NCI-H524 treated with DMSO at 0.1 percent for 48 hours (cell line): ENCODE measurements at regions not wholly inside any gene's neighbourhood (a gene's known extent, or its start where the extent isn't known, plus 50 kb on each side); places are given as distances from the start of the nearest gene placed in this dataset.
"Not testable (repeated sequence)": the region's sequence is repeated elsewhere in the genome, so short reads cannot be mapped to it uniquely, and the experiment has no call there.

ENCODE experiments used
- DNase-seq: peaks from one replicate; lab custom pipeline; 2025; lab: John Stamatoyannopoulos, UW

GRCh38 chr3:72178463-72179106 lies 393.6 kb upstream of the PROK2 start:
- DNase-seq = no peak

DNA sequence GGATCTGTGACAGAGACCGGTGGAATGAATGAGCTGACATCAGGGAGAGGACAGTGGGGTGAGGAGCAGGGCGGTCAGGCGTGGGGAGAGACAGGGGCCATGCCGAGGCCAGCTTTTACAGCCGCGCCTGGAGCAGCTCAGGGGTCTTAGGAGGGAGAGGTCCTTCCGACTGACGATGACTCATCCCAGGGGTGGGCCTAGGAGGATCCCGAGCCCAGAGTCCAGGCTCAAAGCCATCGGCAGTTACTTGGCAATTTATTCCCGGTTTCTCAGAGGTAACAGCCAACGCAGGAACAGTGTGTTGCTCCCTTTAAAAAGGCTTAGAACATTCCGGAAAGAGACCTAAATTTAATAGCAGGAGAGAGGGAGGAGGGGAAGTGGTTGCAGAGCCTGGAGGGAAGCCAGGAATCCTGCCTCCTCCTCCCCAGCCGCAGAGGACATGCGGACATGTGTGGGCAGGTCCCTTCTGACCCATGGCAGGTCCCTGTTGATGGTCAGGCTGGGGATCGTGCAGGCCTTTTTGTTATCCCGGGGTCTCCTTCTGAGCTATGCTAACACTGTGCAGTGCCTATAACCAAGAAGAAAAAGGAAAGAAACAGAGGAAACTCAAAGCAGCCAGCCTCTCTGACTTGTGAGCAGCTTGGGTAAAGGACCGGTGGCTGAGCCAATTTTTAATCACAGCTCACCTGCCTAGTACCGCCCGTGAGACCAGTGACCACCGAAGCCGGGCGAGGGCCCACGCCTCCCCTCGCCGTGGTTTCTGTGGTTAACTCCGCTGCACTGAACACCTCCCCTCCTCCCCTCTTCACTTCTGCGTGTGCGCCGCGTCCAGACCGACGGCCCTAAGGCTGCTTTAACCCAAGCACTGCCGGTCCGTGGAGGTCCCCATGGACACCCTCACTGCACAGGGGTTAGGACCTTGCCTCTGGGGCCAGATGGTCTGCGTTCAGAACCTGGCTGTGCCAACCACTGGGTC lies 392.4 kb upstream of the PROK2 start:
- no peak for DNase-seq

DNA sequence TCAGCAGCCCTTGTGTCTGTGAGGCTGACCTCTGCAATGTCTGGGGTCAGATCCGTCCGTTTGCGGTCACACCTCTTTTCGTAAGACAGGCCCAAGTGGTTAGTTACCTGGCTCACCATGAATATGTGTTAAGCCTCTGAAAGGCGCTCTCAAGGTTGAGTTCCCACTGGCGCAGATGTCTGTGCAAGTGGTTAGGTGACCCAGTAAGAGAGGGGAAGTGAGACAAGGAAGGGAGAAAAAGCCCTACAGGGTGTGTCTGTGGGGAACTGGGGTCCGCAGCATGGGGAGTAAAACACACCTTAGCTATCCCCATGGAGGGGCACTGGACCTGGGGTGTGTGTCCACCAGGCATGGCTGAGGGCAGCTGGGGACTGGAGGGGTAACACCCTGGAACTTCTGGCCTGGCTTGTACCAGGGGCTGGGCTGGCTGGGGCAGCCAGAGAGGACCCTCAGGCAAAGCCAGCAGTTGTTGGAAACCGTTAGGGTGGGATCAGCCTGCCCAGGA lies 391.6 kb upstream of the PROK2 start:
- DNase-seq = no peak

- DNase-seq = no peak
Measured at GRCh38 chr3:72175296-72175858, 390.4 kb upstream of the PROK2 start.

DNA sequence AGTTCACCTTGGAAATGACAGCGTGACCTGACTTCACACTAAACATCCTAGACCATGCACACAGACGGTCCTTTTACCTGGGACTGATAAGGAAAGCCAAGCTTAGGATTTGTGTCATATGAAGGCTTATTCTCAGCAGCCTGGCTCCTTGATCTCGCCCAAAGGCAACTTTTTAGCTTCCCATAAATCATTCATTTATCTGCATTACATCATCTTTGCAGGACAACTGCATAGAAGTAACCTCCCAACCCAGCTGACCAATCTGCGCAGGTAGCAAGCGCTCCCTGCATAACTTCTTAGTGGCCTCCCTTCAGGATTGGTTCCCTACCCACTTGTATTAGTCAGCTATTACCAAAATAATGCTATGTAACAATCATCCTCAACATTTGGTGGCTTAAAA lies 389.9 kb upstream of the PROK2 start:
- DNase-seq = no peak

DNA sequence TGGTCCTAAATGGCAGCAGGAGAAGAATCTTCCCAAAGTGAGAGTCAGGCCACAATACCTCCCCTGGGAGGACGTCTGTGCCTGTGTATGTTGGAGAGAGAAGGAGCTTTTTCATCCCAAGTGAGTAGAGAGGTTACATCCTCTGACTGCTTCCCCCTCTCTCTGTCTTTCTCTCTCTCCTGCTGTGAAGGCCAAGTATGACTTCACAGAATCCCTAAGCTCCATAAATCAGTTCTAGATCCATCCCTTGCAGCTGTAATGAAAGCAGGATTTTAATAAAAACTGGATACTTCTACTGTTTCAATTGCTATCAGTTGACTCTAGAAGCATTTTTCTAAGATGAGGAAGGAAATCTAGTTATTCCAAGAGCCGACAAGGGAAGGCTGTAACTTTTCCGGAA lies 389.1 kb upstream of the PROK2 start:
- DNase-seq = no peak

- DNase-seq = no peak
Measured at GRCh38 chr3:72171946-72172345, 387.0 kb upstream of the PROK2 start.

DNA sequence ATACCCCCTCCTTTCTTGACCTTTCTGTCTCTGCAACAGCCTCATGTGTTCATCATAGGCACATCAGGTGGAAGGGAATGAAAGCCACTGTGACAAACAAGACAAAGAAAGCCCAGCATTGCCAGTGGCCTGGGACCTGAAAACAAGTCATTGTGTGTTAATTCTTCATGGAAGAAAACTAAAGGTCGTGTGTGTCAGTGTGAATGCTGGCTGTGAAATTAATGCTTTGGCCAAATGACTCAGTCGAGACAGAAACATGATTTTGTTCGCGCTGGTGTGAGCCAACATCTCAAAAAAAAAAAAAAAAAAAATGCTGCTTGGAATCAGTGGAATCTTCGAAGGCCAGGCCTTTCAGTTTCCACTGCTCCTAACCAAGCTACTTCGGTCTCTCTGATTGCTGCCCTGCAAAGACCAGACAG lies 386.5 kb upstream of the PROK2 start:
- DNase-seq = no peak

- DNase-seq = no peak
Measured at GRCh38 chr3:72169561-72170472, 384.9 kb upstream of the PROK2 start.

GRCh38 chr3:72169120-72169519 lies 384.2 kb upstream of the PROK2 start:
- DNase-seq = no peak

- DNase-seq = no peak
Measured at GRCh38 chr3:72165808-72166207, 380.9 kb upstream of the PROK2 start.

GRCh38 chr3:72165317-72165716 lies 380.4 kb upstream of the PROK2 start:
- no peak for DNase-seq

DNA sequence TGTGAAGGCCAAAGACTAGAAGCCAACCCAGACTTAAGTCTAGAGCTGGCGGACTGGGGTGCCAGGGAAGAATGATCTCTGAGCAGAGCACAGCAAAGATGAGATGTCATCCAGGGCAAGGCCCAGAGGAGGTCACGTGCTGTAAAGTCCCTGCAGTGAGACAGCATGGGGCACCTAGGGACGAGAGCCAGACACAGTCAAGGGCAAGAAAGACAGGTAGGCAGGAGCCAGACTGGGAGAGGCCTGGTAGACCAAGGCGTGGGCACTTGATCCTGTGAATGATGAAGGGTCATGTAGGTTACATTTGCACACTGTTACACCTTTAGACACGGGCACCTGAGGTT lies 379.7 kb upstream of the PROK2 start:
- DNase-seq = no peak

- no peak for DNase-seq
Measured at GRCh38 chr3:72163809-72164634, 379.1 kb upstream of the PROK2 start.

DNA sequence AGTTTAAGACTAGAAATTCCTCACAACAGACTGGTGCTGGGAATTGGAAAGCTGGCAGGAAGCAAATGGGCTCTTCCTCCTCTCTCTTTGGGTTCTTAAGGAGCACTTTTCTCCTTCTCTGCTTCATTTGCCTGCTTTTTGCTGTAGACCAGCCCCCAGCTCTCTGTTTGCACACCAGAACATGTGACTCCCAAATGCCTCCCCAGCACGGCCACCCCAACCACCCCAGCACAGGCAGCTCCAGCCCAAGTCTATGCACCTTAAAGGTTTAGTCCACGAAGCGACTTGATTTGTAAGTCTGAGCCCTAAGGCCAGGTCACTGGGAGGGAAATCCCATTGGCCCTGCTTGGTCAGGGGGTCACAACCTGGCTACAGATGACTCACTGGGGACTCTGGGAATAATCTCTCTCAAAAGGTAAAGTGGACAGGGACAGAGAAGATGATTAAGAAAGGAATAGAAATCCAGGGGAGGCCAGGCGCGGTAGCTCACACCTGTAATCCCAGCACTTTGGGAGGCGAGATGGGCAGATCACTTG lies 377.8 kb upstream of the PROK2 start:
- DNase-seq = no peak

- peak; percentile 80 for DNase-seq
Measured at GRCh38 chr3:72161881-72162595, 377.1 kb upstream of the PROK2 start.

DNA sequence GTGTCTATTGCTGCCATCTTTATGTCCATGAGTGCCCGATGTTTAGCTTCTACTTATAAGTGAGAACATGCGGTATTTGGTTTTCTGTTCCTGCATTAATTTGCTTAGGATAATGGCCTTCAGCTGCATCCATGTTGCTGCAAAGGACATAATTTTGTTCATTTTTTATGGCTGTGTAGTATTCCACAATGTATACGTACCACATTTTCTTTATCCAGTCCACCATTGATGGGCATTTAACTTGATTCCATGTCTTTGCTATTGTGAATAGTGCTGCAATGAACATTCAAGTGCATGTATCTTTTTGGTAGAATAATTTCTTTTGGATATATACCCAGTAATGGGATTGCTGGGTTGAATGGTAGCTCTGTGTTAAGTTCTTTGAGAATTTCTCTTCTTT lies 376.3 kb upstream of the PROK2 start:
- not testable (repeated sequence) for DNase-seq

DNA sequence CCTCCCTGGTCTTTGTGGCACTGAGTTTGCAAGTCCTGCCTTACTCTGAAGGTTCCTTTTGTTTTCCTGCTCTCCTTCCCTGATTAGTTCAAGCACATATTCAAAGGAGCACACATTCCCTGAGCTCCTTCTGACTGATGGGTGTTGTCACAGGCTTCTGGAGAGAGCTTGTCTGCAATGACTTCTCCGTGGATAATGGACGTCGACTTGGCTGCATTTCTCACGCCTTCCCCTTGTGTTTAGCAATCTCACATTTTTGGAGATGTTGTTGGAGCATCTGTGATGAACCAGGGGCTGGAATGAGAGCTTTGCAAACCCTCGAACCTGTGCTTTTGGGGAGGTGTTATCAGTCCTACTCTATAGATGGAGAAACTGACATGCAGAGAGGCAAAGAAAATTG lies 375.4 kb upstream of the PROK2 start:
- DNase-seq = no peak

- no peak for DNase-seq
Measured at GRCh38 chr3:72159487-72159886, 374.5 kb upstream of the PROK2 start.
